ENCODE measurements at regions not wholly inside any gene's neighbourhood (a gene's known extent, or its start where the extent isn't known, plus 50 kb on each side); places are given as distances from the start of the nearest gene placed in this dataset.

- TF ChIP-seq CTCF (IDR thresholded peaks at IDR 0.05) (no peak), POLR2A (IDR thresholded peaks at IDR 0.05) (no peak)
Observed at GRCh38 chr6:19643713-19644112, 193.5 kb upstream of the ID4 start.

Measured in lower leg skin (tissue), 3 donors.